SK-N-MC (cell line): ENCODE measurements at regions not wholly inside any gene's neighbourhood (a gene's known extent, or its start where the extent isn't known, plus 50 kb on each side); places are given as distances from the start of the nearest gene placed in this dataset.

Experiments used
- DNase-seq: peaks from one replicate; pipeline ENCODE4 v3.0.0-alpha.2; 2011; ENCODE audit warnings: low read depth, low spot score
- H3K27ac ChIP-seq: fragments of 200-600 bp; sonication (generic); 2 replicates; pipeline ENCODE4 v1.5.1; 2016; ENCODE audit warnings: mixed run types
- H3K36me3 ChIP-seq: fragments of 200-600 bp; sonication (generic); 2 replicates; pipeline ENCODE4 v1.6.1; 2017; ENCODE audit warnings: antibody characterized with exemption, low read length, mixed read lengths; ENCODE audit not compliant: insufficient read depth
- H3K4me3 ChIP-seq: fragments of 200-600 bp; sonication (generic); 2 replicates; pipeline ENCODE4 v1.5.1; 2016
- H3K9ac ChIP-seq: fragments of 200-600 bp; sonication (generic); 2 replicates; pipeline ENCODE4 v1.8.0; 2017; ENCODE audit warnings: mixed run types, mixed read lengths; ENCODE audit not compliant: insufficient read length
- H3K9me3 ChIP-seq: fragments of 200-600 bp; sonication (generic); 2 replicates; pipeline ENCODE4 v1.6.1; 2017; ENCODE audit warnings: low read depth, mild to moderate bottlenecking, antibody characterized with exemption, low read length, moderate library complexity, mixed read lengths
- EZH2 ChIP-seq: fragments of 200-600 bp; sonication (generic); IDR thresholded peaks from one replicate; pipeline ENCODE4 v1.6.1; 2017; ENCODE audit warnings: antibody characterized with exemption
- FOXP2 ChIP-seq: optimal IDR thresholded peaks from 2 replicates; pipeline ENCODE3; 2011; ENCODE audit warnings: mild to moderate bottlenecking, moderate library complexity; ENCODE audit not compliant: insufficient read depth; ENCODE audit errors: extremely low read length, control extremely low read depth
- POLR2AphosphoS5 ChIP-seq: IDR thresholded peaks from 2 replicates; pipeline ENCODE4 v1.6.1; 2012; ENCODE audit warnings: mild to moderate bottlenecking, low read depth, low read length, borderline replicate concordance

- no peak for DNase-seq
- TF ChIP-seq POLR2AphosphoS5 = no peak
- no peak for TF ChIP-seq EZH2
- TF ChIP-seq FOXP2 = no peak
- no peak overlapping the region for H3K9ac ChIP-seq
- H3K9me3 ChIP-seq = no peaks in the 10 kb centered on the region
- no peaks in the 10 kb centered on the region for H3K36me3 ChIP-seq
- H3K4me3 ChIP-seq = no peak overlapping the region
- no peak overlapping the region for H3K27ac ChIP-seq
Observed at GRCh38 chr16:9141813-9142212, 50.4 kb downstream of the HAPSTR1 start.

GRCh38 chr16:9144106-9144505 lies 52.7 kb downstream of the HAPSTR1 start:
- H3K9me3 ChIP-seq = no peaks in the 10 kb centered on the region
- H3K27ac ChIP-seq = no peak overlapping the region
- no peak overlapping the region for H3K9ac ChIP-seq
- H3K36me3 ChIP-seq = no peaks in the 10 kb centered on the region
- H3K4me3 ChIP-seq = no peak overlapping the region
- no peak for DNase-seq
- TF ChIP-seq EZH2 (no peak), FOXP2 (no peak), POLR2AphosphoS5 (no peak)

GRCh38 chr16:9148374-9149015 lies 57.1 kb downstream of the HAPSTR1 start:
- no peak overlapping the region for H3K27ac ChIP-seq
- H3K9me3 ChIP-seq = no peaks in the 10 kb centered on the region
- no peak overlapping the region for H3K9ac ChIP-seq
- H3K4me3 ChIP-seq = no peak overlapping the region
- no peaks in the 10 kb centered on the region for H3K36me3 ChIP-seq
- DNase-seq = no peak
- TF ChIP-seq FOXP2 = no peak
- no peak for TF ChIP-seq POLR2AphosphoS5
- TF ChIP-seq EZH2 = no peak

GRCh38 chr16:9151074-9151473 lies 59.6 kb downstream of the HAPSTR1 start:
- Histone ChIP-seq H3K27ac (no peak overlapping the region), H3K4me3 (no peak overlapping the region), H3K9me3 (no peaks in the 10 kb centered on the region), H3K9ac (no peak overlapping the region), H3K36me3 (no peaks in the 10 kb centered on the region)
- TF ChIP-seq FOXP2 = no peak
- no peak for TF ChIP-seq POLR2AphosphoS5
- no peak for TF ChIP-seq EZH2
- no peak for DNase-seq

- no peak overlapping the region for H3K9ac ChIP-seq
- TF ChIP-seq POLR2AphosphoS5 = no peak
- TF ChIP-seq FOXP2 = no peak
- TF ChIP-seq EZH2 = no peak
- H3K9me3 ChIP-seq = no peaks in the 10 kb centered on the region
- DNase-seq = no peak
- no peak overlapping the region for H3K4me3 ChIP-seq
- no peak overlapping the region for H3K27ac ChIP-seq
- no peaks in the 10 kb centered on the region for H3K36me3 ChIP-seq
Observed at GRCh38 chr16:9151597-9151996, 60.2 kb downstream of the HAPSTR1 start.

GRCh38 chr16:9152649-9153501 lies 61.4 kb downstream of the HAPSTR1 start:
- no peaks in the 10 kb centered on the region for H3K36me3 ChIP-seq
- DNase-seq = no peak
- no peak overlapping the region for H3K9ac ChIP-seq
- H3K9me3 ChIP-seq = no peaks in the 10 kb centered on the region
- H3K27ac ChIP-seq = no peak overlapping the region
- H3K4me3 ChIP-seq = no peak overlapping the region
- TF ChIP-seq EZH2 (no peak), FOXP2 (no peak), POLR2AphosphoS5 (no peak)

- H3K4me3 ChIP-seq = no peak overlapping the region
- H3K36me3 ChIP-seq = no peaks in the 10 kb centered on the region
- TF ChIP-seq EZH2 = no peak
- no peak for TF ChIP-seq POLR2AphosphoS5
- no peak for TF ChIP-seq FOXP2
- H3K9ac ChIP-seq = no peak overlapping the region
- DNase-seq = no peak
- H3K27ac ChIP-seq = no peak overlapping the region
- no peaks in the 10 kb centered on the region for H3K9me3 ChIP-seq
Observed at GRCh38 chr16:9153502-9153864, 62.0 kb downstream of the HAPSTR1 start.

- Histone ChIP-seq H3K27ac (no peak overlapping the region), H3K4me3 (no peak overlapping the region), H3K36me3 (no peaks in the 10 kb centered on the region), H3K9me3 (no peaks in the 10 kb centered on the region), H3K9ac (no peak overlapping the region)
- TF ChIP-seq POLR2AphosphoS5 (no peak), FOXP2 (no peak), EZH2 (no peak)
- no peak for DNase-seq
Observed at GRCh38 chr16:9154567-9155410, 63.3 kb downstream of the HAPSTR1 start.
